Trophoblast cell (in vitro differentiated cells and primary cell): ENCODE measurements at regions not wholly inside any gene's neighbourhood (a gene's known extent, or its start where the extent isn't known, plus 50 kb on each side); places are given as distances from the start of the nearest gene placed in this dataset.

Experiments
- DNase-seq, 2 donors: peaks; one replicate each; pipeline ENCODE4 v3.0.0-alpha.2; 2016
- H2AFZ ChIP-seq: 2 replicates; pipeline ENCODE4 v1.6.1; 2013; ENCODE audit warnings: low read length, moderate library complexity, mild to moderate bottlenecking; ENCODE audit not compliant: insufficient read depth, poor library complexity
- H2AK5ac ChIP-seq: 2 replicates; pipeline ENCODE4 v1.6.1; 2013; ENCODE audit warnings: mild to moderate bottlenecking, low read length
- H2BK120ac ChIP-seq: 2 replicates; pipeline ENCODE4 v1.6.1; 2013; ENCODE audit warnings: low read length, mild to moderate bottlenecking, moderate library complexity; ENCODE audit not compliant: insufficient read depth, poor library complexity
- H2BK12ac ChIP-seq: 2 replicates; pipeline ENCODE4 v1.6.1; 2013; ENCODE audit warnings: mild to moderate bottlenecking, low read length, moderate library complexity
- H2BK5ac ChIP-seq: 2 replicates; pipeline ENCODE4 v1.6.1; 2013; ENCODE audit warnings: low read length, low read depth, moderate library complexity, mild to moderate bottlenecking; ENCODE audit not compliant: poor library complexity
- H3K14ac ChIP-seq: 2 replicates; pipeline ENCODE4 v1.6.1; 2013; ENCODE audit warnings: mild to moderate bottlenecking, low read length
- H3K18ac ChIP-seq: 2 replicates; pipeline ENCODE4 v1.6.1; 2013; ENCODE audit warnings: mild to moderate bottlenecking, low read length
- H3K23ac ChIP-seq: 2 replicates; pipeline ENCODE4 v1.6.1; 2013; ENCODE audit warnings: low read length
- H3K27ac ChIP-seq: 2 replicates; pipeline ENCODE4 v1.5.1; 2013; ENCODE audit warnings: low read depth, mild to moderate bottlenecking, inconsistent platforms, low read length, moderate library complexity
- H3K27me3 ChIP-seq: 2 replicates; pipeline ENCODE4 v1.6.1; 2013; ENCODE audit warnings: inconsistent platforms, mild to moderate bottlenecking, low read length, moderate library complexity; ENCODE audit not compliant: insufficient read depth
- H3K36me3 ChIP-seq, 2 experiments: 1 replicate in 1 of 2; 2 replicates in 1 of 2; pipeline ENCODE4 v1.6.1; 2013; ENCODE audit warnings: low read length in 2 of 2, mild to moderate bottlenecking in 2 of 2, moderate library complexity in 1 of 2; ENCODE audit not compliant: insufficient read depth in 2 of 2, control insufficient read depth in 1 of 2
- H3K4ac ChIP-seq: 2 replicates; pipeline ENCODE4 v1.6.1; 2013; ENCODE audit warnings: low read depth, mild to moderate bottlenecking, low read length, moderate library complexity
- H3K4me1 ChIP-seq, 2 experiments: 1 replicate in 1 of 2; 2 replicates in 1 of 2; pipeline ENCODE4 v1.6.1; 2013; ENCODE audit warnings: low read length in 2 of 2, mild to moderate bottlenecking in 2 of 2, moderate library complexity in 1 of 2; ENCODE audit not compliant: insufficient read depth in 2 of 2, control insufficient read depth in 1 of 2
- H3K4me2 ChIP-seq: 2 replicates; pipeline ENCODE4 v1.6.1; 2013; ENCODE audit warnings: inconsistent platforms, mild to moderate bottlenecking, low read length, moderate library complexity
- H3K4me3 ChIP-seq: 2 replicates; pipeline ENCODE4 v1.5.1; 2013; ENCODE audit warnings: mild to moderate bottlenecking, low read depth, low read length, inconsistent platforms
- H3K79me1 ChIP-seq: one replicate; pipeline ENCODE4 v1.6.1; 2013; ENCODE audit warnings: low read length
- H3K79me2 ChIP-seq: 2 replicates; pipeline ENCODE4 v1.6.1; 2013; ENCODE audit warnings: low read length, mild to moderate bottlenecking; ENCODE audit not compliant: control insufficient read depth, insufficient read depth, poor library complexity
- H3K9ac ChIP-seq: 2 replicates; pipeline ENCODE4 v1.6.1; 2013; ENCODE audit warnings: mild to moderate bottlenecking, low read length
- H3K9me3 ChIP-seq: 2 replicates; pipeline ENCODE4 v1.6.1; 2013; ENCODE audit warnings: low read depth, mild to moderate bottlenecking, control low read depth, inconsistent platforms, low read length; ENCODE audit not compliant: insufficient read depth
- H4K12ac ChIP-seq: 2 replicates; pipeline ENCODE4 v1.6.1; 2013; ENCODE audit warnings: low read depth, mild to moderate bottlenecking, low read length, moderate library complexity
- H4K8ac ChIP-seq: 2 replicates; pipeline ENCODE4 v1.6.1; 2013; ENCODE audit warnings: low read depth, mild to moderate bottlenecking, low read length, moderate library complexity
- H4K91ac ChIP-seq: one replicate; pipeline ENCODE4 v1.6.1; 2013; ENCODE audit warnings: low read depth, mild to moderate bottlenecking, low read length, moderate library complexity
- WGBS: extraction: QIAGEN DNeasy Blood & Tissue Kit; methylation state at CpG from one replicate; pipeline ENCODE4 v1.1.7; 2013; ENCODE audit warnings: missing lambda C conversion rate; ENCODE audit not compliant: insufficient read length, insufficient coverage; ENCODE audit errors: extremely low coverage; 5-methylcytosine and 5-hydroxymethylcytosine counted together

DNA sequence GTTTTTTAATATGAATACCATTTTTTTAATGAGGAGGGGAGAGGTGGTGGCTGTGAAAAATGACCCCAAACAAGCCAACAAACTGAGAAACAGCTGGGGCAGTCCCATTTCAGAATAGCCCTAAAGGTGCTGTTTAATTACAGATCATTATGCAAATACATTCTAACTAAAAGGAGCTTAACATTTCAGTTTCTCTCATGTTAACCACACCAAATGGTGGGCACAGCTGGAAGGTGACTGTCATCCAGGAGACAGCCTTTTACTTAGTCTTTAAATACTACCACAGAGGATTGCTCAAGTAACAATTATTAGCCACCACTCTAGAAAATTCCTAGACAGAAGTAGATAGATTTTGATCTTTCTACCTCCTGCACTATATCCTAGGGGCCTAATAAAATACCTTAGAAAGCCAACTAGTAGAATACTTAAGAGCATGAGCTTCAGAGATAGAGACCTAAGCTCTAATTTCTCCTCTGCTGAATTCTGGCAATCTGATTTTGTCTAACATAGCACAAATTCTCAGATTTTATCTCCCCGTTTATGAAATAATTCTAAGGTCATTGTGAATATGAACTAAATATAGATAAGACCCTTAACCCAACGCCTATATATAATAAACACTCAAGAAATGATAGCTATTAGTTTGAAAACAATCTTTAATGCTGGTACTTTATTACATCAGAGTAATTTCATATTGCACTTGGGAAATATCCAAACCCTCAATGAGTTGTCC, 615.1 kb upstream of the NRSN1 start:
- no peak overlapping the region for H3K14ac ChIP-seq
- H2BK12ac ChIP-seq, result no peak overlapping the region
- H2BK5ac ChIP-seq, result no peak overlapping the region
- no peaks in the 10 kb centered on the region for H3K79me2 ChIP-seq
- no peak overlapping the region for H3K4me2 ChIP-seq
- H3K18ac ChIP-seq, result no peak overlapping the region
- no peak overlapping the region for H3K4ac ChIP-seq
- H4K8ac ChIP-seq, result no peak overlapping the region
- H3K9ac ChIP-seq, result no peak overlapping the region
- no peak overlapping the region for H2AFZ ChIP-seq
- WGBS, result no CpG with 5 or more reads among the region's 2 CpGs
- H2BK120ac ChIP-seq, result no peak overlapping the region
- H4K12ac ChIP-seq, result no peak overlapping the region
- no peaks in the 10 kb centered on the region for H3K27me3 ChIP-seq
- peaks cover 0 to 1% of the 10 kb centered on the region in 2 experiments for H3K36me3 ChIP-seq
- no peaks in the 10 kb centered on the region for H3K4me1 ChIP-seq
- no peak overlapping the region for H4K91ac ChIP-seq
- no peak overlapping the region for H3K4me3 ChIP-seq
- H2AK5ac ChIP-seq, result no peak overlapping the region
- no peaks in the 10 kb centered on the region for H3K9me3 ChIP-seq
- H3K27ac ChIP-seq, result no peak overlapping the region
- peak; percentile 30 to 92 for DNase-seq
- no peaks in the 10 kb centered on the region for H3K79me1 ChIP-seq
- no peak overlapping the region for H3K23ac ChIP-seq

DNA sequence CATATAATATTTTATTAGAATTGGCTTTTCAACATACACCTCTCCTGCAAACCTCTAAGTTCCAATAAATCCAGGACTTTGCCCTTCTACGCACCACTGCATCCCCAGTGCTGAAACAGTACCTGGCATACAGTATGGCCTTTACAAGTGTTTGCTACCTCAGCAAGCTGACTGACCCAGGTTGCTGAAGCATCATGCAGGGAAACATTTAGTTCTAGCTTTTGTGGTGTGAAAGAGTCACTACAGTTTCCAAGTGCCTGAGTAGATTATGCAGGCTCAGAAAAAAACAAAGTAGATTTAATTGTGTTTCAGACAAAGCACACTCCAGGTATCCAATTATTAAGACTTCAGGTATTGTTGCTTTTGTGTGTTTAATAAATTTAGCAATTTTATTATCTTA, 614.2 kb upstream of the NRSN1 start:
- Histone ChIP-seq H4K91ac (no peak overlapping the region), H3K9me3 (no peaks in the 10 kb centered on the region), H2BK5ac (no peak overlapping the region), H2BK120ac (no peak overlapping the region), H3K9ac (no peak overlapping the region), H3K79me2 (no peaks in the 10 kb centered on the region), H3K27me3 (no peaks in the 10 kb centered on the region), H3K79me1 (no peaks in the 10 kb centered on the region), H3K36me3 (peaks cover 0 to 1% of the 10 kb centered on the region in 2 experiments), H2AFZ (no peak overlapping the region), H3K4me3 (no peak overlapping the region), H3K4ac (no peak overlapping the region), H2BK12ac (no peak overlapping the region), H3K27ac (no peak overlapping the region), H3K23ac (no peak overlapping the region), H3K4me1 (no peaks in the 10 kb centered on the region), H3K18ac (no peak overlapping the region), H4K8ac (no peak overlapping the region), H3K14ac (no peak overlapping the region), H3K4me2 (no peak overlapping the region), H2AK5ac (no peak overlapping the region), H4K12ac (no peak overlapping the region)
- peak in 1 of 2 donors; percentile 7 for DNase-seq
- WGBS, result no CpG with 5 or more reads among the region's 1 CpG

DNA sequence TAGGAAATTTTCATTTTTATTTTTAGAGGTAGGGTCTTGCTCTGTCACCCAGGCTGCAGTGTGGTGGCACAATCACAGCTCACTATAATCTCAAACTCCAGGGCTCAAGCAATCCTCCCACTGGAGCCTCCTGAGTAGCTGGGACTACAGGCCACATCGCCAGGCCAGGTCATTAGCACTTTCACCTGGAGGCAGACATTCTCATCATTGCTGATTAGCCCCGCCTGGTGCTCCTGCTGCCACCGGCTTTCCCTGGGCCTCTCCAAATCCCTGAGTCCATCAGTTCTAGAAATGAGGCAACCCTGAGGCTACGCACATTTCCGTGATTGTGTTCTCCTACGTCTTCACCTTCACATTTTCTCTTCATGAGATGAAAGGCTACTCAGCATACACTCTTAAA, 607.7 kb upstream of the NRSN1 start:
- Histone ChIP-seq H2BK5ac (no peak overlapping the region), H3K36me3 (no peaks in the 10 kb centered on the region), H3K79me1 (no peaks in the 10 kb centered on the region), H3K27ac (no peak overlapping the region), H3K27me3 (no peaks in the 10 kb centered on the region), H2AK5ac (no peak overlapping the region), H2BK12ac (no peak overlapping the region), H3K4ac (no peak overlapping the region), H4K8ac (no peak overlapping the region), H3K23ac (no peak overlapping the region), H3K79me2 (no peaks in the 10 kb centered on the region), H3K9me3 (no peaks in the 10 kb centered on the region), H3K9ac (no peak overlapping the region), H3K14ac (no peak overlapping the region), H3K4me3 (no peak overlapping the region), H2BK120ac (no peak overlapping the region), H4K12ac (no peak overlapping the region), H3K4me2 (no peak overlapping the region), H2AFZ (no peak overlapping the region), H3K18ac (no peak overlapping the region), H4K91ac (no peak overlapping the region), H3K4me1 (peaks cover 0 to 2% of the 10 kb centered on the region in 2 experiments)
- no CpG with 5 or more reads among the region's 6 CpGs for WGBS
- DNase-seq, result peak in 1 of 2 donors; percentile 21

DNA sequence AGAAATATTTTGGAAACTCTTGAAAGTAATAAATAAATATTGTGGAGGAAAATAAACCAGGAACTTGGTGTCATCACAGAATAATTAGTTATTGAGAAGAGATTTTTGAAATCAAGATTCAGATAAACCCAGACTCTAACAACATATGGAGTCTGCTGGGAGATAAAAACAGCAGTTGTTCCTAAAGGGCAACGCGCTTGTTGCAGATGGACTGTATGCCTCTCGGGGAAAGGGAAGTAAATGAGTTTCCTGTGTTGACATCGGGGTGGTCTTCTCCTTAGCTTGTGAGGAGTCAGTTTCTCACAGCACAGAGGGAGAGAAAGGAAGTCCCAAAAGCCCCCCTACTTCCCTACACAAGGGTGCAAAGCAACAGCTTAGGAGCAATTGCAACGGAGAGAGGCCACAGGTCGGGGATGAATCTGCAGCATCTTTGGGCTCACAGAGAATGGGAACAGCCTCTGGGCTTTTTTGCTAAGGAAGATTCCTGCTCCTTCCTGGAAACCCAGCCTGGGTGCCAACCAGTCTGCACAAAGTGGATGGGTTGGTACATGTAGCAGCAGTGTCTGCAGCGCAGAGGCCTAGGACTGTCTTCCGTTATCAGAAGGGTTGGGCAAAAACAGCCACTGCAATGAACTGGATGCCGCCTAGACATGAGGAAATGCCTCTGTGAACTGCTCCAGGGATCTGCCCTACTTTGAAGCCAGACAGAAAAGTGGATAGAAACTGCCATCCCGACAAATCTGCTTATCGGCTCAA, 603.0 kb upstream of the NRSN1 start:
- Histone ChIP-seq H3K18ac (no peak overlapping the region), H3K9ac (no peak overlapping the region), H2BK120ac (no peak overlapping the region), H3K79me2 (no peaks in the 10 kb centered on the region), H3K9me3 (no peaks in the 10 kb centered on the region), H4K91ac (no peak overlapping the region), H3K4me3 (no peak overlapping the region), H2AFZ (no peak overlapping the region), H3K27ac (no peak overlapping the region), H3K27me3 (no peaks in the 10 kb centered on the region), H4K12ac (no peak overlapping the region), H3K23ac (no peak overlapping the region), H3K4ac (no peak overlapping the region), H3K4me2 (no peak overlapping the region), H2AK5ac (no peak overlapping the region), H3K4me1 (peaks cover 0 to 2% of the 10 kb centered on the region in 2 experiments), H3K14ac (no peak overlapping the region), H2BK5ac (no peak overlapping the region), H2BK12ac (no peak overlapping the region), H3K36me3 (no peaks in the 10 kb centered on the region), H4K8ac (no peak overlapping the region), H3K79me1 (no peaks in the 10 kb centered on the region)
- WGBS, result no CpG with 5 or more reads among the region's 11 CpGs
- DNase-seq, result no peak
